H9 (cell line): ENCODE measurements at regions not wholly inside any gene's neighbourhood (a gene's known extent, or its start where the extent isn't known, plus 50 kb on each side); places are given as distances from the start of the nearest gene placed in this dataset.

Source experiments
- DNase-seq: peaks from one replicate; pipeline ENCODE4 v3.0.0-alpha.2; 2017
- H2AFZ ChIP-seq: one replicate; pipeline ENCODE4 v1.6.1; 2013; ENCODE audit warnings: mild to moderate bottlenecking, low read length, control low read depth, moderate library complexity
- H2AK5ac ChIP-seq: 2 replicates; pipeline ENCODE4 v1.6.1; 2013; ENCODE audit warnings: low read length, control low read depth, mixed read lengths; ENCODE audit not compliant: insufficient read length
- H2BK120ac ChIP-seq: one replicate; pipeline ENCODE4 v1.6.1; 2013; ENCODE audit warnings: low read depth, mild to moderate bottlenecking, low read length, control low read depth, inconsistent platforms; ENCODE audit not compliant: poor library complexity, severe bottlenecking
- H2BK12ac ChIP-seq: 2 replicates; pipeline ENCODE4 v1.6.1; 2013; ENCODE audit warnings: low read length, control low read depth, mixed read lengths, low read depth; ENCODE audit not compliant: insufficient read length
- H2BK15ac ChIP-seq: 2 replicates; pipeline ENCODE4 v1.6.1; 2013; ENCODE audit warnings: low read depth, low read length, control low read depth
- H2BK20ac ChIP-seq: one replicate; pipeline ENCODE4 v1.6.1; 2013; ENCODE audit warnings: low read depth, mild to moderate bottlenecking, low read length, control low read depth, inconsistent platforms; ENCODE audit not compliant: poor library complexity, severe bottlenecking
- H2BK5ac ChIP-seq: 2 replicates; pipeline ENCODE4 v1.6.1; 2013; ENCODE audit warnings: low read length, control low read depth, mixed read lengths; ENCODE audit not compliant: insufficient read length
- H3K14ac ChIP-seq: 2 replicates; pipeline ENCODE4 v1.6.1; 2013; ENCODE audit warnings: low read length, control low read depth; ENCODE audit not compliant: insufficient read depth
- H3K18ac ChIP-seq: 2 replicates; pipeline ENCODE4 v1.6.1; 2013; ENCODE audit warnings: low read depth, mild to moderate bottlenecking, mixed read lengths, low read length, control low read depth; ENCODE audit not compliant: insufficient read length
- H3K23ac ChIP-seq: 2 replicates; pipeline ENCODE4 v1.6.1; 2013; ENCODE audit warnings: low read length, control low read depth, mixed read lengths, low read depth; ENCODE audit not compliant: insufficient read length
- H3K23me2 ChIP-seq: 2 replicates; pipeline ENCODE4 v1.6.1; 2013; ENCODE audit warnings: low read depth, mild to moderate bottlenecking, mixed read lengths, low read length, control low read depth; ENCODE audit not compliant: insufficient read length, poor library complexity, severe bottlenecking
- H3K27ac ChIP-seq: 2 replicates; pipeline ENCODE4 v1.5.1; 2013; ENCODE audit warnings: low read length, control low read depth, mixed read lengths, low read depth; ENCODE audit not compliant: insufficient read length
- H3K27me3 ChIP-seq: 2 replicates; pipeline ENCODE4 v1.6.1; 2013; ENCODE audit warnings: low read length, control low read depth, inconsistent platforms; ENCODE audit not compliant: insufficient read depth
- H3K4ac ChIP-seq: 2 replicates; pipeline ENCODE4 v1.6.1; 2013; ENCODE audit warnings: low read depth, mild to moderate bottlenecking, control low read depth, inconsistent platforms, low read length, moderate library complexity
- H3K4me1 ChIP-seq: 2 replicates; pipeline ENCODE4 v1.6.1; 2013; ENCODE audit warnings: low read length, control low read depth, inconsistent platforms; ENCODE audit not compliant: insufficient read depth
- H3K4me2 ChIP-seq: 2 replicates; pipeline ENCODE4 v1.6.1; 2013; ENCODE audit warnings: low read length, control low read depth, mixed read lengths; ENCODE audit not compliant: insufficient read length, insufficient read depth
- H3K56ac ChIP-seq: 2 replicates; pipeline ENCODE4 v1.6.1; 2013; ENCODE audit warnings: low read depth, mild to moderate bottlenecking, mixed read lengths, low read length, control low read depth; ENCODE audit not compliant: insufficient read length
- H3K79me1 ChIP-seq: 2 replicates; pipeline ENCODE4 v1.6.1; 2013; ENCODE audit warnings: low read depth, mild to moderate bottlenecking, moderate library complexity, low read length, control low read depth, inconsistent platforms; ENCODE audit not compliant: insufficient read depth, poor library complexity, severe bottlenecking
- H3K79me2 ChIP-seq: 2 replicates; pipeline ENCODE4 v1.6.1; 2013; ENCODE audit warnings: low read length, control low read depth, inconsistent platforms; ENCODE audit not compliant: insufficient read depth
- H3K9ac ChIP-seq: 2 replicates; pipeline ENCODE4 v1.6.1; 2013; ENCODE audit warnings: low read length, control low read depth, mixed read lengths; ENCODE audit not compliant: insufficient read length; ENCODE audit errors: extremely low read depth
- H3K9me3 ChIP-seq: one replicate; pipeline ENCODE4 v1.6.1; 2013; ENCODE audit warnings: low read depth, low read length, inconsistent platforms; ENCODE audit not compliant: control insufficient read depth
- H3T11ph ChIP-seq: one replicate; pipeline ENCODE4 v1.6.1; 2013; ENCODE audit warnings: mild to moderate bottlenecking, low read length, control low read depth, inconsistent platforms
- H4K20me1 ChIP-seq: one replicate; pipeline ENCODE4 v1.6.1; 2013; ENCODE audit not compliant: control insufficient read depth, insufficient read length, insufficient read depth
- H4K5ac ChIP-seq: 2 replicates; pipeline ENCODE4 v1.6.1; 2013; ENCODE audit warnings: low read depth, mild to moderate bottlenecking, mixed read lengths, low read length, control low read depth; ENCODE audit not compliant: insufficient read length
- H4K8ac ChIP-seq: replicated peaks from 2 replicates; pipeline ENCODE4 v1.6.1; 2013; ENCODE audit warnings: low read length, control low read depth, mixed read lengths, low read depth; ENCODE audit not compliant: insufficient read length
- H4K91ac ChIP-seq: 2 replicates; pipeline ENCODE4 v1.6.1; 2013; ENCODE audit warnings: low read depth, mild to moderate bottlenecking, moderate library complexity, mixed read lengths, low read length, control low read depth; ENCODE audit not compliant: insufficient read length
- H3K27ac Mint-ChIP-seq, 3 experiments: 2 replicates in 2 of 3; 3 replicates in 1 of 3; pipeline ENCODE4 v1.8.0; 2020 to 2021; ENCODE audit warnings: mixed read lengths in 3 of 3, mild to moderate bottlenecking in 1 of 3, moderate library complexity in 1 of 3
- H3K27me3 Mint-ChIP-seq: 2 replicates; pipeline ENCODE4 v1.8.0; 2021; ENCODE audit warnings: low read depth, mild to moderate bottlenecking, moderate library complexity, mixed read lengths
- H3K36me3 Mint-ChIP-seq, 3 experiments: 2 replicates in 2 of 3; 3 replicates in 1 of 3; pipeline ENCODE4 v1.8.0; 2020 to 2021; ENCODE audit warnings: low read depth in 3 of 3, mixed read lengths in 3 of 3; ENCODE audit not compliant: insufficient read depth in 1 of 3
- H3K4me1 Mint-ChIP-seq, 2 experiments: 2 replicates each; pipeline ENCODE4 v1.8.0; 2020; ENCODE audit warnings: mixed read lengths in 2 of 2
- H3K4me3 Mint-ChIP-seq, 2 experiments: 2 replicates in 1 of 2; 3 replicates in 1 of 2; pipeline ENCODE4 v1.8.0; 2020 to 2021; ENCODE audit warnings: mild to moderate bottlenecking in 2 of 2, mixed read lengths in 2 of 2, moderate library complexity in 1 of 2
- H3K9me3 Mint-ChIP-seq, 2 experiments: 2 replicates in 1 of 2; 3 replicates in 1 of 2; pipeline ENCODE4 v1.8.0; 2020; ENCODE audit warnings: mild to moderate bottlenecking in 2 of 2, mixed read lengths in 2 of 2, moderate library complexity in 1 of 2
- WGBS: extraction: QIAGEN DNeasy Blood & Tissue Kit; methylation state at CpG from one replicate; pipeline ENCODE4 v1.1.7; 2013; ENCODE audit warnings: missing lambda C conversion rate, low lambda C conversion rate, mixed read lengths; ENCODE audit not compliant: insufficient read length; ENCODE audit errors: extremely low coverage; 5-methylcytosine and 5-hydroxymethylcytosine counted together
- TF ChIP-seq, protein P1 (sequence below): fragments of 200-600 bp; sonication (generic); conservative IDR thresholded peaks from 3 replicates; pipeline ENCODE4 v1.8.0; 2021; ENCODE audit warnings: antibody characterized with exemption, mild to moderate bottlenecking

DNA sequence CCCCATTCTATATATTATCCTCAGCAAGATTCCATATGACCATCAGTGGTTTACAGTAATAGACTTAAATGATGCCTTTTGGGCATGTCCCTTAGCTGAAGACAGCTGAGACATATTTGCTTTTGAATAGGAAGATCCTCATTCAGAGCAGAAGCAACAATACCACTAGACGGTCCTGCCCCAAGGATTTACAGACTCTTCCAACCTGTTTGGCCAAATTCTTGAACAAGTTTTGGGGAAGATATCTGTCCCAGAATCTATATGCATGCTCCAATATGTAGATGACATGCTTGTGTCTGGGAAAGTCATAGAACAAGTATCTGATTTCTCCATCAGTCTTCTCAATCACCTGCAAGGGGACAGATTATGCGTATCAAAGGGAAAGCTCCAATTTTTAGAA lies 137.1 kb upstream of the RMP24 start:
- H3K9ac ChIP-seq, result no peak overlapping the region
- H2BK15ac ChIP-seq, result no peak overlapping the region
- H2AFZ ChIP-seq, result no peak overlapping the region
- no peaks in the 10 kb centered on the region for H4K20me1 ChIP-seq
- Mint-ChIP-seq H3K27me3 (no peaks in the 10 kb centered on the region), H3K9me3 (peaks cover 39 to 48% of the 10 kb centered on the region in 2 experiments), H3K27ac (no peak overlapping the region), H3K4me3 (no peak overlapping the region), H3K4me1 (peaks cover 13 to 49% of the 10 kb centered on the region in 2 experiments; a peak in 3 of 4 replicates), H3K36me3 (peaks cover 35 to 60% (median 48%) of the 10 kb centered on the region in 3 experiments)
- WGBS, result no CpG with 5 or more reads among the region's 2 CpGs
- H4K5ac ChIP-seq, result no peak overlapping the region
- no peak overlapping the region for H2BK5ac ChIP-seq
- TF ChIP-seq, protein P1, sequence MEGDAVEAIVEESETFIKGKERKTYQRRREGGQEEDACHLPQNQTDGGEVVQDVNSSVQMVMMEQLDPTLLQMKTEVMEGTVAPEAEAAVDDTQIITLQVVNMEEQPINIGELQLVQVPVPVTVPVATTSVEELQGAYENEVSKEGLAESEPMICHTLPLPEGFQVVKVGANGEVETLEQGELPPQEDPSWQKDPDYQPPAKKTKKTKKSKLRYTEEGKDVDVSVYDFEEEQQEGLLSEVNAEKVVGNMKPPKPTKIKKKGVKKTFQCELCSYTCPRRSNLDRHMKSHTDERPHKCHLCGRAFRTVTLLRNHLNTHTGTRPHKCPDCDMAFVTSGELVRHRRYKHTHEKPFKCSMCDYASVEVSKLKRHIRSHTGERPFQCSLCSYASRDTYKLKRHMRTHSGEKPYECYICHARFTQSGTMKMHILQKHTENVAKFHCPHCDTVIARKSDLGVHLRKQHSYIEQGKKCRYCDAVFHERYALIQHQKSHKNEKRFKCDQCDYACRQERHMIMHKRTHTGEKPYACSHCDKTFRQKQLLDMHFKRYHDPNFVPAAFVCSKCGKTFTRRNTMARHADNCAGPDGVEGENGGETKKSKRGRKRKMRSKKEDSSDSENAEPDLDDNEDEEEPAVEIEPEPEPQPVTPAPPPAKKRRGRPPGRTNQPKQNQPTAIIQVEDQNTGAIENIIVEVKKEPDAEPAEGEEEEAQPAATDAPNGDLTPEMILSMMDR, result no peak
- no peak overlapping the region for H3K4me2 ChIP-seq
- no peak overlapping the region for H2BK120ac ChIP-seq
- no peak overlapping the region for H2BK20ac ChIP-seq
- no peak overlapping the region for H3K23ac ChIP-seq
- no peaks in the 10 kb centered on the region for H3K4me1 ChIP-seq
- H3K14ac ChIP-seq, result no peak overlapping the region
- no peaks in the 10 kb centered on the region for H3K79me2 ChIP-seq
- H3K18ac ChIP-seq, result no peak overlapping the region
- H3K27ac ChIP-seq, result no peak overlapping the region
- H3K23me2 ChIP-seq, result no peaks in the 10 kb centered on the region
- H3K27me3 ChIP-seq, result no peaks in the 10 kb centered on the region
- DNase-seq, result no peak
- no peak overlapping the region for H2AK5ac ChIP-seq
- H3T11ph ChIP-seq, result no peak overlapping the region
- no peaks in the 10 kb centered on the region for H3K79me1 ChIP-seq
- H3K4ac ChIP-seq, result no peak overlapping the region
- no peak overlapping the region for H2BK12ac ChIP-seq
- H3K9me3 ChIP-seq, result peaks cover 28% of the 10 kb centered on the region
- no peak overlapping the region for H4K91ac ChIP-seq
- no peak overlapping the region for H4K8ac ChIP-seq
- H3K56ac ChIP-seq, result no peak overlapping the region
